ENCODE measurements at regions not wholly inside any gene's neighbourhood (a gene's known extent, or its start where the extent isn't known, plus 50 kb on each side); places are given as distances from the start of the nearest gene placed in this dataset.

DNA sequence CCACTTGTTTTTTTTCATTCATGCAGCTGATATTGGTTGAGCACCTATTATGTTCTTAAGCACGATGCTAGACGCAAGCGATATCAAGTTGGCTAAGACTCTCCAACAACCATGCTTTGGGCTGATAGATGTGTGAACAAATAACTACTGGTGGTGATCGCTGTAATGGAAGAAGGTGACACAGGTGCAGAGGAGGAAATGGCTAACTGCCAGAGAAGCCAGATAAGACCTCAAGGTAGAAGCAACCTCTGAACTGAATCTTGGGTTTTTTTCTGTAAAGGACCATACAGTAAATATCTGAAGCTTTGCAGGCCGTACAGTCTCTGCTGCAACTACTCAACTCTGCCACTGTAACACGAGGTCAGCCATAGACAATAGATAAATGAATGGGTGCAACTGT is 97.9 kb downstream of the C17orf67 start:
- TF ChIP-seq POLR2AphosphoS5 (IDR thresholded peaks at IDR 0.05; ENCODE audit: low read depth, low read length) (no peak), SIN3A (IDR thresholded peaks at IDR 0.05; ENCODE audit: borderline replicate concordance, insufficient read depth, low read length) (no peak), TAF1 (IDR thresholded peaks at IDR 0.05; ENCODE audit: borderline replicate concordance, insufficient read depth, low read length) (no peak)
- TF ChIP-seq, protein P1, sequence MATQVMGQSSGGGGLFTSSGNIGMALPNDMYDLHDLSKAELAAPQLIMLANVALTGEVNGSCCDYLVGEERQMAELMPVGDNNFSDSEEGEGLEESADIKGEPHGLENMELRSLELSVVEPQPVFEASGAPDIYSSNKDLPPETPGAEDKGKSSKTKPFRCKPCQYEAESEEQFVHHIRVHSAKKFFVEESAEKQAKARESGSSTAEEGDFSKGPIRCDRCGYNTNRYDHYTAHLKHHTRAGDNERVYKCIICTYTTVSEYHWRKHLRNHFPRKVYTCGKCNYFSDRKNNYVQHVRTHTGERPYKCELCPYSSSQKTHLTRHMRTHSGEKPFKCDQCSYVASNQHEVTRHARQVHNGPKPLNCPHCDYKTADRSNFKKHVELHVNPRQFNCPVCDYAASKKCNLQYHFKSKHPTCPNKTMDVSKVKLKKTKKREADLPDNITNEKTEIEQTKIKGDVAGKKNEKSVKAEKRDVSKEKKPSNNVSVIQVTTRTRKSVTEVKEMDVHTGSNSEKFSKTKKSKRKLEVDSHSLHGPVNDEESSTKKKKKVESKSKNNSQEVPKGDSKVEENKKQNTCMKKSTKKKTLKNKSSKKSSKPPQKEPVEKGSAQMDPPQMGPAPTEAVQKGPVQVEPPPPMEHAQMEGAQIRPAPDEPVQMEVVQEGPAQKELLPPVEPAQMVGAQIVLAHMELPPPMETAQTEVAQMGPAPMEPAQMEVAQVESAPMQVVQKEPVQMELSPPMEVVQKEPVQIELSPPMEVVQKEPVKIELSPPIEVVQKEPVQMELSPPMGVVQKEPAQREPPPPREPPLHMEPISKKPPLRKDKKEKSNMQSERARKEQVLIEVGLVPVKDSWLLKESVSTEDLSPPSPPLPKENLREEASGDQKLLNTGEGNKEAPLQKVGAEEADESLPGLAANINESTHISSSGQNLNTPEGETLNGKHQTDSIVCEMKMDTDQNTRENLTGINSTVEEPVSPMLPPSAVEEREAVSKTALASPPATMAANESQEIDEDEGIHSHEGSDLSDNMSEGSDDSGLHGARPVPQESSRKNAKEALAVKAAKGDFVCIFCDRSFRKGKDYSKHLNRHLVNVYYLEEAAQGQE (IDR thresholded peaks at IDR 0.05; ENCODE audit: insufficient read depth in 1 of 2, low read depth in 2 of 2, low read length in 2 of 2): no peak
